ENCODE measurements at regions not wholly inside any gene's neighbourhood (a gene's known extent, or its start where the extent isn't known, plus 50 kb on each side); places are given as distances from the start of the nearest gene placed in this dataset.

DNA sequence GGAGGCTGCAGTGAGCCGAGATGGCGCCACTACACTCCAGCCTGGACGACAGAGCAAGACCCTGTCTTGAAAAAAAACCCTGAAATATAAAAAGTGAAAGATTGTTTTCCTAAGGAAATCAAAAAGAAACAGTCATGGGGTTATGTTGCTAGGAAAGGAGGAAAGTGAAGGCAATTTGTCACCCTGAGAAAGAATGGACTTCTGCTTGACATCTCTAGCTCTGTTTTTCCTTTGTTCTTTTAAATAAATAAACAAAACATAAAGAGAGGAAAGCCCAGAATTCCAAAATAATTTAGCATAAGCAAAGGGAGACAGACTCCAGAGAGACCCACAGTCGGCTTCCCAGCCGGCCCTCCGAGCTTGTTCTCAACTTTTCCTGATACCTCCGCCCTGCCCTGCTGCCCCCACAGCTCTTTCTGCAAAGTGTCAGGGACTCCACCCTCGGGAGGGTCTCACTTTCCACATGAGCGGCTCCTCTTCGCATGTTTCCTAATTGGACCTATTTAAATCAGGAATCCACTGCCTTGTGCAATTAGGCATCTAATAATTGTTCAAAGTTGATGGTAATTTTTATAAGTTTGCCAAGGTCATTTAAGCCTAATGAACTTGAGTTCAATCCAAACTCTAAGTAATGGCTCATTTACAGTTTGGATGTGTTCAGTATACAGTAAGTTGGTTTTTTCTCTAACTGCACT lies 49.8 kb upstream of the COPS8 start:
- peaks cover 11% of the 10 kb centered on the region for H3K27me3 Mint-ChIP-seq (ENCODE audit: insufficient read depth)
- TF ChIP-seq CTCF (IDR thresholded peaks at IDR 0.05), result no peak
- no peaks in the 10 kb centered on the region for H3K36me3 Mint-ChIP-seq (ENCODE audit: low read depth)
- H3K4me3 Mint-ChIP-seq, result no peak overlapping the region
- no peaks in the 10 kb centered on the region for H3K4me1 Mint-ChIP-seq (ENCODE audit: low read depth)
- H3K27ac Mint-ChIP-seq, result no peak overlapping the region
- DNase-seq, result no peak
- no peaks in the 10 kb centered on the region for H3K9me3 Mint-ChIP-seq

All from HFFc6 (cell line).